CD4-positive, alpha-beta T cell treated with Interleukin-15 for 1 hour (primary cell): ENCODE measurements at regions not wholly inside any gene's neighbourhood (a gene's known extent, or its start where the extent isn't known, plus 50 kb on each side); places are given as distances from the start of the nearest gene placed in this dataset.
A peak's percentile ranks its signal among the peaks of the same experiment; 100 is the strongest.
"Not testable (repeated sequence)": the region's sequence is repeated elsewhere in the genome, so short reads cannot be mapped to it uniquely, and the experiment has no call there.

Experiments used
- DNase-seq: peaks from one replicate; pipeline ENCODE4 v3.0.0-alpha.2; 2020

DNA sequence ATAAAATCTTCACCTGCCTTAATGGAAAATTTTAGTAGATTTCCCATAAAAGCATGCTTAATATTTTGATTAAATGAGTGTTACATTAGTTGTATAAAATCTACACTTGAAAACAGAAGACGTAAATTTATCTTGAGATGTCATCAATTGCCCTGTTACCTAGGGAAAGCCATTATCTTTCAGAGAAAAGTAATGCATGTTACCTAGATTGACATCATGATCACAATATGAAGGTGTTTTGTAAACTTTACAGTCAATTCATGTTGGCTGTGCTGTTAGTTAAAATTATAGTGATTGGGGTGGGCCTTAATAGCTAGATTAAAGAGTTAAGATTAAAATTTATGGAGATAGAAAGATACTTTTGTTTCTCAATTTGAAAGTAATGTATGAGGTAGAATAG, 293.2 kb upstream of the PCDH18 start:
- no peak for DNase-seq

DNA sequence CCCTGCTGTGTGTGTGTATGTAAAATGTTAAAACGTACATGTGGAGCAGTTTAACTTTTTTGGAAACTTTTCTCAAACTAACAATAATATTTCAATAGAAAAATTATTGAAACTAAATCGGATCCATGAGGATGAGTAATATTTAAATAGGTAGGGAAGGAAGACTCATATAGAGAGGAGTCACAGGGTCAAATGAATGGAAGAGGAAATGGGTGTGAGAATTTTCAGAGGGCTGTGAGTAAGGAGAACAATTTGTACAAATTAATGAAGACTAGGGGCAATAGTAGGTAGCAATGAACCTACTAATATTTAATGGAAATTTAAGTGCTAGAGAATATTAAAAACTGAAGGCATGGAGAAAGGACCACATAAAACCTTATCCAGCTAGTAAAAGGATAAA, 290.7 kb upstream of the PCDH18 start:
- no peak for DNase-seq

DNA sequence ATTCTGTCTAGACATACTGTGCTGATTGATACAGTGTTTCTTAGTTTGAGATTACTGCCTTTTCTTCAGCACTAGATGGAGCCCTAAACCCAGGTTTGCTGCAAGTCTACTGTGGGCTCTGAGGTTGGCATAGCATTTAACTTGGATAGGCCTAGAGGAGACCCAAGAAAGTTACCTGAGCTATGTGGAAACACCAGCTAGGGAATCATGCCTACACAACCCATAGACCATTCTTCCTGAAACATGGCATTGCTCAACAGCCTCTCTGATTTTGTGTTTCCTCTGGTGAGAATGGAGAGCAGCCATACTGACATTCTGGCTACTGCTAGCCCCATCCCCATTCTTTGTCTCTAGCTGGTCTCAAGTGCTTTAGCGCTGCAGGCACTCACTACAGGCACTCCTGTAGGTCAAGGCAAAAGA, 287.7 kb upstream of the PCDH18 start:
- DNase-seq, result no peak

DNA sequence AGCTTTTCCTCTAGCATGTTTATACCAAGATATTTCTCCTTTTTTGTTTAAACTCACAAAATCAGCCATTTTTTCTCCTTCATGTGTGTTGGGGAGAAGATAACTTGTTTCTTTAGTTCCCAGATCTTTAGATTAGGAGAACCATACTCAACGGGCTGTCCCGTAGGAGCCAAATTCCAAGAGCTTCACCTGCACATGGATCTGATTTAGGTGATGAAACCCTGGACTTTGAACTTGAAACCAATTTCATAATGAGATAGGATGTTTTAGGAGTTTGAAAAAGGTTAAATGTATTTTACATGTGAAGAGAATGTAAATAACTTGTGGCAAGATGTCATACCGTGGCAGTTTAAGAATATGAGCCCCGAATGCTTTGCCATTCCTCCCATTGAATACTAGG, 280.0 kb upstream of the PCDH18 start:
- no peak for DNase-seq

DNA sequence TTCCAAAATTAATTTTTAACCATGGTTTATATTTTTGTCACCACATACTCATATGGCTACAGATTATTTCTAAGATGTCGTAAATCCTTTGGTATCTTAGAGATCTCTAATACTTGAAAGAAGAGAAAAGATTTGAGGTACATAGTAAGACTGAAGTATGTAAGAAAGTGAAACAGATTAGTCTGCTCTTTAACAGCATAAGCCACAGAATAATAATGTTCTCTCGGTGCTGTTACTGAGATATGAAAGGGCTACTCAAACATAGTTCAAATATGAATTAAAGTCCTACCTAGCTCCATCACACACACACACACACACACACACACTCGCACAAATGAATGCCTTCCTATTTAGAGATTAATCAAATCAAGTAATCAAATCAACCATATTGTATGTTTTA, 274.1 kb upstream of the PCDH18 start:
- no peak for DNase-seq

DNA sequence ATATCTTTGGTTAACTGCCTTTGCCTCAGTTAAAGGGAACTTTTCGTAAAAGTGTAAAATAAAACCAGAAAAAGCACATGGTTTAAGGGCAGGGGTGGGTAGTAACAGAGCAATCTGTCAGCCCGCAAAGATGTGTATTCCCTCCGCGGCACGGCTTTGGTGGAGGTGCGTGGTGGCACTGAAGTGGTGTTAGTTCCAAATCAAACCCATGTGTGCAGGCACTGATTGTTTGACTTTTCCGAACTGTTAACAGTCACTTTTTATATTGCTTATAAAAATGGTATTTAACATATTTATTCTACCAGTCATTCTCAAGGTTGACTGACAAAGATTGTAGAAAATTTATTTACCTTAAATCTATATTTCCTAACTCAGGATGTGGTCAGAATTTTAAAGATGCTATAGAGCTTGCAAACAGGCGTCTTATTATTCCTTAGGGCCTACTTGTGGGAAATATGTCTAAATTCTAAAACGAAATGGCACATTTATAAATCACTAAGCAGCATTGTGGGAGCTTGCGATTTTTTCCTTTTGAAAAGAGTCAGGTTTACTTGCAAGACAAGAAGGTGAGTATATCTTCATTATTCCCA, 272.7 kb upstream of the PCDH18 start:
- no peak for DNase-seq

DNA sequence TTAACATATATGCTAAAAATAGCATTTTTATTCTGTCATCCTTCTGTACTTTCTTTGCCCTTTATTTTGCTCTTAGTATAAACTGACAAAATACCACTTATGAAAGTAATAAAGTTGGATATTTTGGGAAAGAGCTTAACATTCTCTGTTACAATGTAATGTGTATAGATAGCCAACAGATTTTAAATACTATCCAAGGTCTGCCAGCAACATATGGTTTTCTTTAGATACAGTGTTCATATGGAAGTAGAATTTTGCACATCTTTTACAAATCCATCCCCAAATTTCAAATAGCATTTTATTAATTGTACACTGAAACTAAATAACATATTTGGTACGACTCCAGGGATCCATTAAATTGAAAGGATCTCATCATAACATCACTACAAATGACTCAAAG, 268.6 kb upstream of the PCDH18 start:
- DNase-seq, result no peak

DNA sequence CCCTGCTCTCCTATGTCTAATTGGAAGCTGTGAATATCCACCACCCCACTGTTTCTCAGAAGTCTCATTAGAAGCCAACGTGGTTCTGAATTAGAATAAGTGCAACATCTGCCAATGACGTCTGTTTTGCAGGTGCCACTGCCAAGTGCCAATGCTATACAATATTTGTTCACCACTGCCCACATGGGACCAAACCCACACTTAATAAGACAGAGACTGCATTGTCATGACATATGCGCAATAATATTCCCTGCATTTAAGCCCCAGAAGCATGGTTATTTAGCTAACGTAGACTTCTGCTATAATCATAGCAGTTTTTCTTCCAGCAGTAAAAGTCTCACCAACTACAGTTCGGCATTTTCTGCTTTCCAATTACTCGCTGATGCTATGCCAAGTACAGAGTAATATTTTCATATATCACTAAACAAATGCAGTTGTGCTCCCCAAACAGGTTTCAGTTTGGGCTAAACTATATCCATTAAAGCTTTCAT, 262.5 kb upstream of the PCDH18 start:
- DNase-seq, result no peak

DNA sequence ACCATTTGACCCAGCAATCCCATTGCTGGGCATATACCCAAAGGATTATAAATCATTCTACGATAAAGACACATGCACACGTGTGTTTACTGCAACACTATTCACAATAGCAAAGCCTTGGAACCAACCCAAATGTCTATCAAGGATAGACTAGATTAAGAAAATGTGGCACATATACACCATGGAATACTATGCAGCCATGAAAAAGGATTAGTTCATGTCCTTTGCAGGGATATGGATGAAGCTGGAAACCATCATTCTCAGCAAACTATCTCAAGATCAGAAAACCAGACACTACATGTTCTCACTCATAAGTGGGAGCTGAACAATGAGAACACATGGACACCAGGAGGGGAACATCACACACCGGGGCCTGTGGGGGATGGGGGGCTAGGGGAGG, 257.0 kb upstream of the PCDH18 start:
- DNase-seq, result not testable (repeated sequence)

DNA sequence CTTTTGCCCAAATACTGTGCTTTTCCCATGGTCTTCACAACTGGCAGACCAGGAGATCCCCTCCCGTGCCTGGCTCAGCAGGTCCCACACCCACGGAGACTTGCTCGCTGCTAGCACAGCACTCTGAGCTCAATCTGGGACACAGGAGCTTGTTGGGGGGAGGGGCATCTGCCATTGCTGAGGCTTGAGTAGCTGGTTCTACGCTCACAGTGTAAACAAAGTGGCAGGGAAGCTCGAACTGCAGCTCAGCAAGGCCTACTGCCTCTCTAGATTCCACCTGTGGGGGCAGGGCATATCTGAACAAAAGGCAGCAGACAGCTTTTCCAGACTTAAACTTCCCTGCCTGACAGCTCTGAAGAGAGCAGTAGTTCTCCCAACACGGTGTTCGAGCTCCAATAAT, 251.6 kb upstream of the PCDH18 start:
- DNase-seq, result not testable (repeated sequence)

DNA sequence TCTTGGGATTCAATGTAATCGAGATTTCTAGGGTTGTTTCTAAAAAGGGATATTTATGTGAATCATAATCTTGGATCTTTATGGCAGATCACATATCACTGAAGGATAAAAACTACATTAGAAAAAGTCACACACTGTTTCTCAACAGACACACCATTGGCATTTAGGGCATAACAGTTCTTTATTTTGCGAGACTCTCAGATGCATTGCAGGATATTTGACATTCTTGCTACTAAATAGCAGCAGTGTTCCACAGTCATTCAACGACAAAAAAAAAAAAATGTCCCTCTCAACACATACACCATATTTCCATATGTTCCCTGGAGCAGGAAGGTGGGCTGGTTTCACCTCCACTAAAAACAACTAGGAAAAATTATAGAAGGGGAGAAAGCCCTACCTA, 243.4 kb upstream of the PCDH18 start:
- no peak for DNase-seq

DNA sequence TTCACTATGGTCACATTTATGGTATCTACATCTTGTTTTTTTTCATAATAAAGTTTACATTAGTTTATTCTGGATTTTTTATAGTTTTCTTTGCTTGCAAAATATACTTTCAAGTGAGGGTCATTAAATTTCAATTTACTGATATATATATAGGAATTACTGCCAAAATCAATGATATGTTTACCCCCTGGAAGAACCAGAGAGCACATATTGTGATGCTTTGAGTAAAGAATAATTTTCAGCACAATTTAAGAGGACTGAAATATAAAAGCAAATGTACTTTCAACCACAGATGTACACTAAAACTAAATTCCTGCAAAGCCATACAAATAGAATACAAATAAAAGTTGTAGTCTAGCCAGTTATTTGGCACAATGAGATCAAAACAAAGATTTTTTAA, 242.2 kb upstream of the PCDH18 start:
- DNase-seq, result no peak

DNA sequence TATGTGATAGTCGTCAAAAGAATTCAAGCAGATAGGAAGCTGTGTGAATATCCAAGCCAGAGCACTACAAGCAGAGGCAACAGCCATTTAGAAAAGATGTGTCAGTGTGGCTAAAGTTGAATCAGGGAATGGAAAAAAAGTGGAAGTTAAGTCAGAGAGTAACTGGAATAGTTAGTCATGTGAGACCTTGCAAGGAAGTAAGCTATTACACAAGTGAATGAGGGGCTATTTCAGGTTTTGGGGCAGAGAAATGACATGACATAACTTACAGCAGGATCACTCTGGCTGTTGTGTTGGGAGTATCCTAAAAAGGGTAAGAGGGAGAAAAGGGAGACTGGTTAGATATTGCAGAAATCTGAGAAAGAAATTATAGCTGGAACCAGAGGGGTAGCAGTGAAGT, 236.6 kb upstream of the PCDH18 start:
- DNase-seq, result no peak

DNA sequence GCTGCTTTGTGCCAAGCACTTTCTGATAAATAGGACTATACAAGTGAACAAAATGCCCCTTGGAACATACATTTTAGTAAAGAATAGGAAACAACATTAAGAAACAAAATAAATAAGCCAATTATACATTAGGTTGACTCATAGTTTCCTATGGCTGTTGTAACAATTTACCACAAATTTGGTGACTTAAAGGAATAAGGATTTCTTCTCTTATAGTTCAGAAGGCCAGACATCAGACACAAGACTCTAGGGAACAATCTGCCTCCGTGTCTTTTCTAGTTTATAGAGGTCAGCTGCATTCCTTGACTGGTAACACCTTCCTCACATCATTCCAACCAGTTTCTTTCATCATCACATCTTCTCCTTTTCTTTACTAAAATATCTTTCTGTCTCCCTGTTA, 235.9 kb upstream of the PCDH18 start:
- no peak for DNase-seq

DNA sequence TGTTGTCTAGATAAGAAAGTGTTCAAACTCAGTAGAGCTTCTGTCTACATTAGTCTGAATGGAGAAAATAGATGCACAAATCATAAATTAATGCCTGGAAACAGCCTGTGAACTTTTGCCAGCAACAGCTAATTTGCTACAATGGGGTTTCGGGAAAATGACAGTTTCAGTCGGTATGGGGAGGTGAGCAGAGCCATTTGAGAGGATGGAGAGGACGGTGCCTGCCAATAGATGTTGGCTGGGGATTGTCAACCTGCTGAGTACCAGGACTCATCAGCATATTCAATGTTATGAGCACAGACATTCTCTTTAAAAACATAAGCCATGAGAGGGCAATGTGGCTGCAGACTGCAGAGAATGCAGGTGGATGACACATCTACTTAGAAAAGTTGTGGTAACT, 230.3 kb upstream of the PCDH18 start:
- no peak for DNase-seq

DNA sequence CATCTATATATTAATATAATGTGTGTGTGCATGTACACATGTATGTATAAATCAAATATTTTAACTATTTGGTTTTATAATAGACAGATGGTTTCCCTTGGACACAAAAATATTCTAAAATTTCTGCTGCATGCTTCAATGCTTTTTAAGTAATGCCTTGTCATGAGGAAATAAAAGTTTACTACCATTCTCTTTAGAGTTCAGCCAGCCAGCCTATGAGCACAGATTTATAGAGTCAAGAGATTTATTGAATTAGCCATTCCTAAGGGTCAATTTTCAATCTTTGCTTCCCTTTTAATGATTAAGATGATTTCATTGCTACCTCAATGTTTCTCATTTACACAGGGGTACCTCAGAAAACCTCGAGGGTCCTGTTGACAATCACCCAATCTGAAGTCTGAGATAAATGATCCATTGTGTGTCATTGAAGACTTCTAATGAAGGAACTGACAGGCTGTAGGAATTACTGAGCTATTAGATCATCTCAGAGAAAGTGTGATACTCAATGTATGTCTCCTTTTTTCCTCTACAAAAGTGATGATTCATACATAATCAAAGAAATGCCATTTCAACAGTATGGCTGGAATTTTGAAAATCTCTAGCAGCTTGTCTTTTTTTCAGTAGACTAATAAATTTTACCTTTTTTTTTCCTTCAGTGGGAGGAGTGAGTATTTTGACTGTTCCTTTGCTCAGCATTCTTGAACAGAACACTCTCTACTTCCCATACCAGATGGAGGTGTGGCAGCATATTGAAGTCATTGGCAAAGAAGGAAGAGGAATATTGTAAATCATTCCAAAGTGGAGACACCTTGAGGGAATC, 222.6 kb upstream of the PCDH18 start:
- DNase-seq, result no peak

DNA sequence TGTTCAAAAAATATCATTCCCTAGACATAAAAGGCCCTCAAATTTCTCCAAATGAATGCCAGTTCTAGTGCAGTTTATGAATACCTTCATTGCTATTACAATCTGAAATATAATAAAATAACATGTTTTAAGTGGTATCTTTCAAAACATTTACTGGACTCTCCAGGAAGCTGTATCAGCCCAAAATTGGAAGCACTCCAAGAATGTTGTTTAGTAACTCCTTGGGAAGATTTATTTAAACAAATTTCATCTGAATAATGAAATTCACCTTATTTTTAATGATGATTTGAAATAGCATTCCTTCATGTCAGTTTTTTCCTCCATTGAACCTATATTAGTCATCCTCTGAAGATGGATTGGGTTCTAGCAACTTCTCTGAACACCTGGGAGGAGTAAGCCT, 217.2 kb upstream of the PCDH18 start:
- no peak for DNase-seq

DNA sequence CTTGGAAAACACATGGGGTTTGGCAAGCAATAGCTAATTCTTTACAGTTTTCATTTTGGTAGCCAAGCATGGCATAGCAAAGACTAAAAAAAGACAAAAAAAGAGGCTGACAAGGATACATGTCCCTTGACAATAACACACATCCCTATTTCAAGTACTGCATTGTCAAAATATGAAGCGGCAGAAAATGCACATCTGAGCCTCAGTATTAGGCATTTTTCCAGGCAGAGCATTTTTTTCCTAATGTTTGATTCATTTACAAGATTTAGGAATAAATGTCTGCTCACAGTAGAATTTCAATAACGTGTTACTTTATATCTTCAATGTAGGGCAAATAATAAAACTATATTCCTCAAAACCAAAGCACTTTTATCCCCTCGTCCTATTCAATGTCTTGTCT, 216.3 kb upstream of the PCDH18 start:
- no peak for DNase-seq

DNA sequence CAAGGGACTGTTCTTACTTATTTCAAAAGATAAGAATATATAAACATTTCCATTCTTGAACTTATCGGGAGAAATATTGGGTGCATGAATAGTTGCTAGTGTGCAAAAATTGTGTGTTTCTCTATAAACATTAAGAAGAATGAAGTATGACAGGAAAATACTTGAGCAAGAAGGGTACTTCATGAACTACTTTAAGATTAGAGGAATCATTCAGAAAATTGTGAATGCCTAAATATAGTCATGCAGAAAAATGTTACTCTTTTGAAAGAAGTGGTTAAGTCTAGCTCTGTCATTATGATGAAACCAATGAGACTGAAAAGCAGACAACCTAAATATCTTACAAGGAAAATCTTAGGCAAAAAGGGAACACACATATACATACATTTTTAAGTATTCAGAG, 207.8 kb upstream of the PCDH18 start:
- no peak for DNase-seq

DNA sequence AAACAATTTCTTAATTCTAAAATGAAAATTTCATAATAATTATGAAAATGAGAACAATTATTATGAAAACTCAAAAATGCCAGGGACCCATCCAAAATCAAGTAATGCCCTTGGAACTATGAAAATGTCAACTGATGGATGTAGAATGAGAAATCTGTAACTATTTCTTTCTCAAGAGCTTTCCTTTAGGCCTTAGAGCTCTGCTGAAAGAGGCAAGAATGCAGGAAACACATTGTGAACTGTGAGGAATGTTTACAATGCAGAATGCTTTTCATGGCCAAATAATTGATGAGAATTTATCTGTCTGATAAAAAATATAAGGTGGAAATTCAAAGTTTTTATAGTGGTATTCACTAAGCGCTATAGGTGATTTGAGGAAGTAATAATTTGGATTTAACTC, 207.1 kb upstream of the PCDH18 start:
- DNase-seq, result no peak

DNA sequence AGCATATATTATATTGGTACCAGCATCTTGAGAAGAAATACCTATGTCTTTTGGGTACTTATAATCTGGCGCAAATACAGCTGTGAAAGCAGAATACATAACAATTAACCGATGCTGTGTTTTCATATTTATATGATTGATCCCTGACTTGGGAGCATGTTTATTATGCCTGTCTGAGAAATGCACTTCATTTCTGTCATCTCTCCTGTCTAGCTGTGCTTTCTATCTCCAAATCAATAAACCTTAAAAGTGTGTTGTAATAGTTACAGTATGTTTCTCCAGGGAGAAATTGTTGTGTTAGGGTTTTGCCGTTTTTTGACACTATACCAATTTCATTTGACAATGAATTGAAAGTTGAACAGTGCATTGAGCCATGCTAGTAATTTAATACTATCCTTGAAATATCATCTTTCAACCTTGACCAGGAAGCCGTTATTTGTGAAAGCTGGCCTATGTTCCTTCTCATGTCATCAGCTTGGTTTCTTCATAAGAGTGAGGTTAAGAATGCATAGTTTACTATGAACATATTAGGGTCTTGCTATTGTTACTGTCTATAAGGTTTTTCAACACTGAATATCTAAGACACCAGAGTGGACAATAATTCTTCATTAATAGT, 206.2 kb upstream of the PCDH18 start:
- no peak for DNase-seq

DNA sequence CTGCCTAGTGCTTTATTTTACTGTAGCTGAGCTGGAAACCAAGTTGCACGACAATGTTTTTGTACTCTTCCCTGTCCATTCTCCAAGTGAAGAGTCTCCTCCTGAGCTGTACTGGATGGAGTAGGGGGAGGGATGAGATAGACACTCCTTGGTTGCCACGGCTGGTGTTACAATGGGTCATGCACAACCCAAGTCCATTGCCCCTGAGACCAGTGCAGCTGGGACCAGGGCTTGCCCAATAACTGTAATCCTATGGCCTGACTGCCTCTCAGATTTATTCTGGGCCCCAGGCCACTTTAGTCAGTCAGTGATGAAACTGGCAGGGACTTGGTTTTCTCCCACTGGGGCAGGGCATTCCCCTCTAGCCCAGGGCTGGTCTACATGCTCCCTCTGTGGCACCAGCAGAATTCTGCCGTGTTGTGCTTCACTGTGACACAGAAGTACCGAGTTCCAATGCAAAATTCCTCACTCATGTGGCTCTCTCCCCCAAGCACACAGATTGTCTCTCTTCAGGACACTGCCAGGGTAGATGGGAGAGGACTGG, 203.3 kb upstream of the PCDH18 start:
- DNase-seq, result no peak

DNA sequence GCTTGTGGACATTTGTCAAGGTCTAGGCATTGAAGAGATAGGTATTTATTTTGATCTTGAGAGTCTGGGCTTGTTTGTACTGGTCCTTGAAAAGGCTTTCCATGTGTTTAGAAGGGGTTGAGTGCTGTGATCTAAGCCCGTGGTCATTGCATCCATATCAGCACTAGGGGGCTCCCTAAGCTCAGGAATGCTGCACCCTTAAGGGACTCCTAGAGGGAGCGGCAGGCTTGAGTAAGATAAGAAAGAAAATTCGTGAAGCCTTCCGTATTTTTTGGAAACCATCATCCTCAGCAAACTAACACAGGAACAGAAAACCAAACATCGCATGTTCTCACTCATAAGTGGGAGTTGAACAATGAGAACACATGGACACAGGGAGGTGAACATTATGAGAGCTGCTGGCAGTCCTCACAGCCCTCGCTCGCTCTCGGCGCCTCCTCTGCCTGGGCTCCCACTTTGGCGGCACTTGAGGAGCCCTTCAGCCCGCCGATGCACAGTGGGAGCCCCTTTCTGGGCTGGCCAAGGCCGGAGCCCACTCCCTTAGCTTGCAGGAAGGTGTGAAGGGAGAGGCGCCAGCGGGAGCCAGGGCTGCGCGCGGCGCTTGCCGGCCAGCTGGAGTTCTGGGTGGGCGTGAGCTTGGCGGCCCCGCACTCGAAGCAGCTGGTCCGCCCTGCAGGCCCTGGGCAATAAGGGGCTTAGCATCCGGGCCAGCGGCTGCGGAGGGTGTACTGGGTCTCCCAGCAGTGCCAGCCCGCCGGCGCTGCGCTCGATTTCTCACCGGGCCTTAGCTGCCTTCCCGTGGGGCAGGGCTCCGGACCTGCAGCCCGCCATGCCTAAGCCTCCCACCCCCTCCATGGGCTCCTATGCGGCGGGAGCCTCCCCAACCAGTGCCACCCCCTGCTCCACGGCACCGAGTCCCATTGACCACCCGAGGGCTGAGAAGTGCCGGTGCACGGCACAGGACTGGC, 201.2 kb upstream of the PCDH18 start:
- DNase-seq, result peak; percentile 15
